ENCODE measurements at regions not wholly inside any gene's neighbourhood (a gene's known extent, or its start where the extent isn't known, plus 50 kb on each side); places are given as distances from the start of the nearest gene placed in this dataset.
"Not testable (repeated sequence)": the region's sequence is repeated elsewhere in the genome, so short reads cannot be mapped to it uniquely, and the experiment has no call there.

DNA sequence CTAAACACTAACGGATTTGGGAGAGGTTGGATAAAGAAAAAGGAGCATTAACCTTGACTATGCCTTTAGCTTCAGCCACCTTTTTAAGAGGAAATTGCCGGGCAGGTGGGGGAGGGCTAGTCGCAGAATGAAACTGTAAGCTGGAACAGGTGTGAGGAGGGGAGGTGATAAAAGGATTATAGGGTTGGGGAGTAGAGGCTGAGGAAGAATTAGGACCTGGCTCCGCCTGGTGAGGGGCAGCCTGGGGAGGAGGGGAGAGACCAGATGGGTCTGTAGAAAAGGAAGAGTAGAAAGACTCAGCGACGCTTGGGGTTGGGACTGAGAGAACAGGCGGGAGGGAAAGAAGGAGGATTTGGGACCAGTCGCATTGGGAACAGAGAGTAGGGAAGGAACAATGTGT lies 376.4 kb upstream of the MEX3C start:
- TF ChIP-seq, protein P1, sequence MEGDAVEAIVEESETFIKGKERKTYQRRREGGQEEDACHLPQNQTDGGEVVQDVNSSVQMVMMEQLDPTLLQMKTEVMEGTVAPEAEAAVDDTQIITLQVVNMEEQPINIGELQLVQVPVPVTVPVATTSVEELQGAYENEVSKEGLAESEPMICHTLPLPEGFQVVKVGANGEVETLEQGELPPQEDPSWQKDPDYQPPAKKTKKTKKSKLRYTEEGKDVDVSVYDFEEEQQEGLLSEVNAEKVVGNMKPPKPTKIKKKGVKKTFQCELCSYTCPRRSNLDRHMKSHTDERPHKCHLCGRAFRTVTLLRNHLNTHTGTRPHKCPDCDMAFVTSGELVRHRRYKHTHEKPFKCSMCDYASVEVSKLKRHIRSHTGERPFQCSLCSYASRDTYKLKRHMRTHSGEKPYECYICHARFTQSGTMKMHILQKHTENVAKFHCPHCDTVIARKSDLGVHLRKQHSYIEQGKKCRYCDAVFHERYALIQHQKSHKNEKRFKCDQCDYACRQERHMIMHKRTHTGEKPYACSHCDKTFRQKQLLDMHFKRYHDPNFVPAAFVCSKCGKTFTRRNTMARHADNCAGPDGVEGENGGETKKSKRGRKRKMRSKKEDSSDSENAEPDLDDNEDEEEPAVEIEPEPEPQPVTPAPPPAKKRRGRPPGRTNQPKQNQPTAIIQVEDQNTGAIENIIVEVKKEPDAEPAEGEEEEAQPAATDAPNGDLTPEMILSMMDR (conservative IDR thresholded peaks at IDR 0.05; ENCODE audit: low read depth, low read length) = not testable (repeated sequence)
- not testable (repeated sequence) for TF ChIP-seq EZH2 (IDR thresholded peaks at IDR 0.05; ENCODE audit: borderline replicate concordance, low read depth, low read length, poor library complexity, severe bottlenecking)

All from A673 (cell line).